Panc1 (cell line): ENCODE measurements at regions not wholly inside any gene's neighbourhood (a gene's known extent, or its start where the extent isn't known, plus 50 kb on each side); places are given as distances from the start of the nearest gene placed in this dataset.

ENCODE experiments used
- ATAC-seq: fragments of 200-7000 bp; cut with Tn5 transposase; 2 replicates; pipeline ENCODE4 v1.9.1; 2020; ENCODE audit warnings: mild to moderate bottlenecking, moderate library complexity
- BruUV-seq: library from RNA; stranded (reverse); fragments of 400-500 nt; replicated peaks from 2 replicates; lab custom pipeline; 2021; lab: Mats Ljungman, UMichigan
- CTCF ChIA-PET: fragments of 300-600 bp; sonication (Branson Sonifier 250); formaldehyde crosslinking; loops from one replicate; lab custom pipeline; 2022; ENCODE audit warnings: antibody characterized with exemption; lab: Charles Lee
- POLR2A ChIA-PET: fragments of 300-600 bp; sonication (Branson Sonifier 250); formaldehyde crosslinking; loops from one replicate; lab custom pipeline; 2022; ENCODE audit warnings: antibody characterized with exemption; lab: Charles Lee
- DNase-seq: peaks from one replicate; pipeline ENCODE4 v3.0.0-alpha.2; 2010; ENCODE audit warnings: low read depth, low spot score
- H3K27ac ChIP-seq: 2 replicates; pipeline ENCODE4 v1.5.1; 2011; ENCODE audit warnings: mild to moderate bottlenecking, low read length, inconsistent platforms
- H3K27me3 ChIP-seq: fragments of 200-500 bp; sonication (Bioruptor generic); 2 replicates; pipeline ENCODE4 v1.6.0; 2014; ENCODE audit warnings: low read length, inconsistent platforms; ENCODE audit not compliant: control insufficient read depth, insufficient read depth
- H3K36me3 ChIP-seq: fragments of 200-500 bp; sonication (Bioruptor generic); 2 replicates; pipeline ENCODE4 v1.5.1; 2014; ENCODE audit warnings: inconsistent platforms, mild to moderate bottlenecking, low read length, moderate library complexity; ENCODE audit not compliant: control insufficient read depth, insufficient read depth
- H3K4me1 ChIP-seq: 2 replicates; pipeline ENCODE4 v1.5.1; 2011; ENCODE audit warnings: inconsistent platforms, mild to moderate bottlenecking, low read length, moderate library complexity; ENCODE audit not compliant: control insufficient read depth, insufficient read depth
- H3K4me3 ChIP-seq, 2 experiments: 2 replicates each; pipeline ENCODE4 v1.5.1; 2011 to 2012; ENCODE audit warnings: low read depth in 2 of 2, low read length in 2 of 2, mild to moderate bottlenecking in 2 of 2, inconsistent platforms in 1 of 2, moderate library complexity in 1 of 2
- H3K9me3 ChIP-seq: fragments of 200-500 bp; sonication (Bioruptor generic); 2 replicates; pipeline ENCODE4 v1.5.1; 2014; ENCODE audit warnings: low read depth, mild to moderate bottlenecking, inconsistent platforms, low read length, moderate library complexity; ENCODE audit not compliant: control insufficient read depth, insufficient read depth
- POLR2AphosphoS5 ChIP-seq: IDR thresholded peaks from 2 replicates; pipeline ENCODE4 v1.6.1; 2012; ENCODE audit warnings: mild to moderate bottlenecking, low read depth, low read length, moderate library complexity
- REST ChIP-seq, 2 experiments: IDR thresholded peaks; 2 replicates each; pipeline ENCODE4 v1.6.1; 2011 to 2012; ENCODE audit warnings: low read depth in 2 of 2, control low read depth in 1 of 2, low read length in 1 of 2, mild to moderate bottlenecking in 1 of 2, moderate library complexity in 1 of 2; ENCODE audit not compliant: insufficient read depth in 1 of 2
- SIN3A ChIP-seq: IDR thresholded peaks from 2 replicates; pipeline ENCODE4 v1.6.1; 2012; ENCODE audit warnings: low read depth, mild to moderate bottlenecking, low read length, moderate library complexity, borderline replicate concordance; ENCODE audit not compliant: insufficient read depth
- TCF7L2 ChIP-seq: IDR thresholded peaks from 2 replicates; pipeline ENCODE4 v1.6.1; 2011; ENCODE audit warnings: mild to moderate bottlenecking, low read depth, low read length, inconsistent platforms
- in situ Hi-C: cut with HindIII; loops from 2 replicates; pipeline ENCODE4 v1.10.0; 2016; ENCODE audit warnings: low sequenced_read_pairs, low pct_unique_long_range_greater_than_20kb
- intact Hi-C: fragments of 100-400 bp; cut with micrococcal nuclease; formaldehyde crosslinking; loops from one replicate; pipeline ENCODE4 v1.10.0; 2022; ENCODE audit not compliant: unreplicated experiment
- TF ChIP-seq, protein P1 (sequence below): fragments of 450-650 bp; IDR thresholded peaks from 2 replicates; pipeline ENCODE4 v1.5.1; 2017; ENCODE audit warnings: mild to moderate bottlenecking

- no peaks in the 10 kb centered on the region for H3K27me3 ChIP-seq
- no TSS peak for BruUV-seq
- CTCF ChIA-PET = no interaction called here
- DNase-seq (no peak), ATAC-seq (no peak)
- peaks cover 21% of the 10 kb centered on the region for H3K4me1 ChIP-seq
- H3K9me3 ChIP-seq = no peaks in the 10 kb centered on the region
- H3K27ac ChIP-seq = peak overlapping the region; percentile 60; the same call in 1 of the 2 replicates
- intact Hi-C loops = no loop called here
- POLR2A ChIA-PET = no interaction called here
- TF ChIP-seq SIN3A = no peak
- no peak for TF ChIP-seq REST (IDR thresholded peaks at IDR 0.05; ENCODE audit: insufficient read depth in 1 of 2, low read depth in 2 of 2, low read length in 1 of 2)
- TF ChIP-seq POLR2AphosphoS5 = no peak
- TF ChIP-seq TCF7L2 = no peak
- TF ChIP-seq, protein P1, sequence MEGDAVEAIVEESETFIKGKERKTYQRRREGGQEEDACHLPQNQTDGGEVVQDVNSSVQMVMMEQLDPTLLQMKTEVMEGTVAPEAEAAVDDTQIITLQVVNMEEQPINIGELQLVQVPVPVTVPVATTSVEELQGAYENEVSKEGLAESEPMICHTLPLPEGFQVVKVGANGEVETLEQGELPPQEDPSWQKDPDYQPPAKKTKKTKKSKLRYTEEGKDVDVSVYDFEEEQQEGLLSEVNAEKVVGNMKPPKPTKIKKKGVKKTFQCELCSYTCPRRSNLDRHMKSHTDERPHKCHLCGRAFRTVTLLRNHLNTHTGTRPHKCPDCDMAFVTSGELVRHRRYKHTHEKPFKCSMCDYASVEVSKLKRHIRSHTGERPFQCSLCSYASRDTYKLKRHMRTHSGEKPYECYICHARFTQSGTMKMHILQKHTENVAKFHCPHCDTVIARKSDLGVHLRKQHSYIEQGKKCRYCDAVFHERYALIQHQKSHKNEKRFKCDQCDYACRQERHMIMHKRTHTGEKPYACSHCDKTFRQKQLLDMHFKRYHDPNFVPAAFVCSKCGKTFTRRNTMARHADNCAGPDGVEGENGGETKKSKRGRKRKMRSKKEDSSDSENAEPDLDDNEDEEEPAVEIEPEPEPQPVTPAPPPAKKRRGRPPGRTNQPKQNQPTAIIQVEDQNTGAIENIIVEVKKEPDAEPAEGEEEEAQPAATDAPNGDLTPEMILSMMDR = no peak
- H3K4me3 ChIP-seq = no peak overlapping the region
- in situ Hi-C loops = no loop called here
- no peaks in the 10 kb centered on the region for H3K36me3 ChIP-seq
Observed at GRCh38 chr10:52649511-52649910, 123.1 kb downstream of the MBL2 start.

DNA sequence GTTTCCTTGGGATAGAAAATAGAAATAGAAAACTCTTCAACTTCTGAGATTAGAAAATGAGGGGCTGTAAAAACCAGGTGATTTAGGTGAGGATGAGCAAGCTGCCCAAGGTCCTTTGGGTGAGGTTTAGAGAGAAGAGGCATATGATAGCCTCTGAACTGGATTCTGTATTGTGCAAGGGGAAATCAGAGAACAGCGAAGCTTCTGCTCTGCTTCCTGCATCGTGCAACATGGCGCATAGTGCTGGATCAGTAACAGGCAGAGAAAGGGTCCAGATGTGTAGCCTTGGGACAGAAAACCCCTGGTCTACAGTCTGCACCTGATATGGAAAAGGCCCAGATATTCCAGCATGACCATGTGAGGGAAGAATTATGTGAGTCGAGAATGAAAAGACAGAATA is 121.7 kb downstream of the MBL2 start:
- TF ChIP-seq SIN3A (no peak), TCF7L2 (no peak), POLR2AphosphoS5 (no peak), REST (IDR thresholded peaks at IDR 0.05; ENCODE audit: insufficient read depth in 1 of 2, low read depth in 2 of 2, low read length in 1 of 2) (no peak)
- TF ChIP-seq, protein P1 = no peak
- Histone ChIP-seq H3K27me3 (no peaks in the 10 kb centered on the region), H3K27ac (peak overlapping the region; percentile 85), H3K4me3 (no peak overlapping the region), H3K36me3 (no peaks in the 10 kb centered on the region), H3K9me3 (no peaks in the 10 kb centered on the region), H3K4me1 (peaks cover 21% of the 10 kb centered on the region)
- ChIA-PET CTCF (no interaction called here), POLR2A (no interaction called here)
- BruUV-seq = no TSS peak
- in situ Hi-C loops (no loop called here), intact Hi-C loops (no loop called here)
- ATAC-seq (no peak), DNase-seq (no peak)
